Right lobe of liver (tissue), 6 donors: ENCODE measurements at regions not wholly inside any gene's neighbourhood (a gene's known extent, or its start where the extent isn't known, plus 50 kb on each side); places are given as distances from the start of the nearest gene placed in this dataset.

Experiments
- ATAC-seq, 4 donors: fragments of 200-7000 bp; cut with Tn5 transposase; one replicate each; pipeline ENCODE4 v1.9.1; 2020; ENCODE audit warnings: mild to moderate bottlenecking in 4 of 4, moderate library complexity in 4 of 4
- DNase-seq, 3 donors: peaks; one replicate each; pipeline ENCODE4 v3.0.0-alpha.2; 2020
- H3K27ac ChIP-seq, 3 donors: fragments of 200-600 bp; one replicate each; pipeline ENCODE4 v1.8.0; 2022
- H3K27me3 ChIP-seq, 2 donors: fragments of 200-600 bp; one replicate each; pipeline ENCODE4 v1.8.0; 2022
- H3K36me3 ChIP-seq, 4 donors: fragments of 200-600 bp; sonication (generic) in 1 of 4; one replicate each; pipeline versions ENCODE4 v1.5.1 to v1.8.0; 2017 to 2022; ENCODE audit warnings: control low read depth in 1 of 4
- H3K4me1 ChIP-seq, 4 donors: fragments of 200-600 bp; sonication (generic) in 1 of 4; one replicate each; pipeline versions ENCODE4 v1.5.1 to v1.8.0; 2017 to 2022; ENCODE audit warnings: control low read depth in 1 of 4
- H3K4me3 ChIP-seq, 3 donors: fragments of 200-600 bp; one replicate each; pipeline ENCODE4 v1.8.0; 2022
- H3K9me3 ChIP-seq, 4 donors: fragments of 200-600 bp; sonication (generic) in 1 of 4; one replicate each; pipeline versions ENCODE4 v1.5.1 to v1.8.0; 2017 to 2022; ENCODE audit warnings: control low read depth in 1 of 4
- POLR2A ChIP-seq: fragments of 450-650 bp; IDR thresholded peaks from one replicate; pipeline ENCODE4 v1.6.1; 2017; ENCODE audit warnings: antibody characterized with exemption, mild to moderate bottlenecking
- WGBS: methylation state at CpG from one replicate; pipeline ENCODE4 v1.1.6; 2018; ENCODE audit warnings: low coverage, low lambda C conversion rate; ENCODE audit not compliant: insufficient coverage; ENCODE audit errors: missing lambda C conversion rate; 5-methylcytosine and 5-hydroxymethylcytosine counted together
- intact Hi-C, 2 donors: fragments of 100-400 bp; cut with DNase I; formaldehyde crosslinking; loops; one replicate each; pipeline versions ENCODE4 v1.11.2 to v1.14.1; 2022
- TF ChIP-seq, protein P1 (sequence below), 4 donors: fragments of 200-600 bp in 3 of 4; fragments of 450-650 bp in 1 of 4; IDR thresholded peaks; one replicate each; pipeline versions ENCODE4 v1.5.1 to v1.8.0; 2016 to 2022; ENCODE audit warnings: antibody characterized with exemption in 4 of 4, mild to moderate bottlenecking in 2 of 4
- donor health status: DM: no; HTN: yes; CAD: no.
- donor health status: DM: no; HTN: no; CAD: no.
- donor health status: DM: no; HTN: no; CAD: no.
- donor health status: DM: no; HTN: yes; CAD: no.
- donor health status: DM: no; HTN: yes; CAD: no.

DNA sequence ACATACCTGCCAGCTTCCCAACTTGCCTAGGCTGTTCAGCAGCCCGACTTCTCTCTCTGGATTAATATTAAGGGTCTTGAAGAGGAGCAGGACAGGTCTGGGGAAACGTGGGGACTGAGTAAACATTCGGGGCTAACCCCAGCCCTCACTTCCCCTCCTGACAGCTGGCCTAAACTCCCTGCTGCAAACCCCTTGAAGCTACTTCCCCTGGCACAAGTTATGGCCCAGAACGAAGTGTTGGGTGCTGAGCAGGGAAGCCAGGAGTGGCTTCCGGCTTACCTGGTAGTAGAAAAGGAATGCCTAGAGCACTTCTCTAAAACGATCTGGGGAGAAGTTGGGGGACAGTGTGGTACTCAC, 200.0 kb downstream of the BCOR start:
- H3K36me3 ChIP-seq, result no peaks in the 10 kb centered on the region
- no peaks in the 10 kb centered on the region for H3K9me3 ChIP-seq
- no peaks in the 10 kb centered on the region for H3K27me3 ChIP-seq
- no peaks in the 10 kb centered on the region for H3K4me1 ChIP-seq
- intact Hi-C loops, result no loop called here
- H3K27ac ChIP-seq, result no peak overlapping the region
- ATAC-seq (no peak), DNase-seq (no peak)
- no peak overlapping the region for H3K4me3 ChIP-seq
- no CpG with 5 or more reads among the region's 6 CpGs for WGBS
- TF ChIP-seq POLR2A, result no peak
- TF ChIP-seq, protein P1, sequence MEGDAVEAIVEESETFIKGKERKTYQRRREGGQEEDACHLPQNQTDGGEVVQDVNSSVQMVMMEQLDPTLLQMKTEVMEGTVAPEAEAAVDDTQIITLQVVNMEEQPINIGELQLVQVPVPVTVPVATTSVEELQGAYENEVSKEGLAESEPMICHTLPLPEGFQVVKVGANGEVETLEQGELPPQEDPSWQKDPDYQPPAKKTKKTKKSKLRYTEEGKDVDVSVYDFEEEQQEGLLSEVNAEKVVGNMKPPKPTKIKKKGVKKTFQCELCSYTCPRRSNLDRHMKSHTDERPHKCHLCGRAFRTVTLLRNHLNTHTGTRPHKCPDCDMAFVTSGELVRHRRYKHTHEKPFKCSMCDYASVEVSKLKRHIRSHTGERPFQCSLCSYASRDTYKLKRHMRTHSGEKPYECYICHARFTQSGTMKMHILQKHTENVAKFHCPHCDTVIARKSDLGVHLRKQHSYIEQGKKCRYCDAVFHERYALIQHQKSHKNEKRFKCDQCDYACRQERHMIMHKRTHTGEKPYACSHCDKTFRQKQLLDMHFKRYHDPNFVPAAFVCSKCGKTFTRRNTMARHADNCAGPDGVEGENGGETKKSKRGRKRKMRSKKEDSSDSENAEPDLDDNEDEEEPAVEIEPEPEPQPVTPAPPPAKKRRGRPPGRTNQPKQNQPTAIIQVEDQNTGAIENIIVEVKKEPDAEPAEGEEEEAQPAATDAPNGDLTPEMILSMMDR (IDR thresholded peaks at IDR 0.05), result no peak

DNA sequence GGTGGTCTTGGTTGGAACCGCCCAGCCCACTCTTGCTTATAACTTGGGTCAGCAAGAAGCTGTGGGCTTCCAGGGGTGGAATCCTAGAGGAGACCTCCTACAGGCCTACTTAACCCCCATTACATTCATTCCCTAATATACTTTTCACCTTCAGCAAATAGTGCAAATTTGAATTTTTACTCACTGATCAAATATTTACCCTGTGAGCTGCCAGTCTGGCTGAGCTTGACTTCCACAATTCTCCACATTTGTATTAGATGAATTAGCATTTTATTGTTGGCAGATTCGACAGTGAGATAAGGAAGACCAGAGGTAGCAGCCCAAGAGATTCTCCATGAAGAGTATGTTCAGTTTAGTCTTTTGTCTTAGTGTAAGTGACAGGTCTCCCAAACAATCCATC, 199.6 kb downstream of the BCOR start:
- TF ChIP-seq, protein P1 (IDR thresholded peaks at IDR 0.05), result no peak
- TF ChIP-seq POLR2A, result no peak
- Histone ChIP-seq H3K4me1 (no peaks in the 10 kb centered on the region), H3K9me3 (no peaks in the 10 kb centered on the region), H3K4me3 (no peak overlapping the region), H3K27ac (no peak overlapping the region), H3K36me3 (no peaks in the 10 kb centered on the region), H3K27me3 (no peaks in the 10 kb centered on the region)
- WGBS, result 29% methylated on average over 1 of the region's 2 CpGs
- intact Hi-C loops, result no loop called here
- ATAC-seq (no peak), DNase-seq (no peak)

DNA sequence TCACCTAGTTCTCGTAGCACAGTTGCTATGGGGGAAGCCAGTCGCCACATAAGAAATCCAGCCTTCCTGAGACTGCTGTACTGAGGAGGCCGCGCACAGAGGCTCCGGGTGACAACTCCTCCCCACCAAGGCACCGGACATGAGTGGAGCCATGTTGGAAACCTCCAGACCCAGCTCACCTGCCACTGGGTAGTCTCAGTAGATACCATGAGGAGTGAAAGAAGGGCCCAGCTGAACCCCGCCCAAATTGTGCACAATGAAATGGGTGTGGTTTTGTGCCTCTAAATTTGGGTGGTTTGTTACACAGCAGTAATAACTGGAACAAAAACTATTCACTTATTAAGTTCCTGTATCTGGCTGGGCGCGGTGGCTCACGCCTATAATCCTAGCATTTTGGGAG, 198.7 kb downstream of the BCOR start:
- Histone ChIP-seq H3K4me3 (no peak overlapping the region), H3K4me1 (no peaks in the 10 kb centered on the region), H3K9me3 (no peaks in the 10 kb centered on the region), H3K36me3 (no peaks in the 10 kb centered on the region), H3K27me3 (no peaks in the 10 kb centered on the region), H3K27ac (no peak overlapping the region)
- intact Hi-C loops, result no loop called here
- WGBS, result 70% methylated on average over 7 of the region's 10 CpGs
- ATAC-seq (no peak), DNase-seq (no peak)
- TF ChIP-seq, protein P1 (IDR thresholded peaks at IDR 0.05), result no peak
- no peak for TF ChIP-seq POLR2A

DNA sequence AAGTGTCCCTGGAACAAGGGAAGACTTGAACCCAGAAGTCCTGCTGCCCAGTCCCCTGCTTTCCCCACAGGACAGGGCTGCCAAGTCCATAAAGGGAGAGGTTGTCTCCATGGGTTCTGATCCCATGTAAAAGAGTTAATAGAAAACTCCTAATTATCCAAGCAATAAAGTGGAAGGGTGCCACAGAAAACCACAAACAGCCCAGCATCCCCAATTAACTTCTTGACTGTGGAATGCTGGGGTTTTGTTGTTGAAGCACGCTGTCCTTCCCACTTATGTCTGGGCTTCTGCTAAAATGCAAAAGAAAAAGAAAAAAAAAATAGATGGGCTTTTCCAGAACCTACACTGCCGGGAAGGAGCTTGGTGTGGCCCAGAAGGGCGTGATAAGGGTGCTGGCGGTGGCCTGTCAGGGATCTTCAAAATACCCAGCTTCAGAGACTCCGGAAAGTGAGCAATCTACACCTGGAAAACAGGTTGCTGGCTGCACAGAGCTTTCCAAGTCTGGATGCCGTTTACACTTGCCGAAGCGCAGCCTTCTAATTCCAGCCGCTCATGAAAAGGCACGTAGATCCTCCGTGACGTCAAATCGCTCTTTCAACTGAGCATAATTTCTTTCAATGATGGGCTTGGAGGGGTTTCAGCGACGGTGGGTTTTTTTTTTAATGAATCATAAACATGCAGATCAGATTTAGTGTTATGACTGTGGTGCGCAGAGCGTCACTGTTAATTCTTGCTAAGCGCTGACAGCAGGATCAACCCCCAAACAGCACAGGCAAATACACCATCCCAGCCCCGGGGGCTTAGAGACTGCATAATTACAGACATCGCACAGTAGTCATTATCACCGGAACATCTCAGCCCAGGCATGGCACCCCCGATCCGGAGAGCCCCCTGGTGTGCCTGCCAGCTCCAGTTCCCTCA, 197.6 kb downstream of the BCOR start:
- Histone ChIP-seq H3K9me3 (no peaks in the 10 kb centered on the region), H3K4me3 (no peak overlapping the region), H3K27me3 (no peaks in the 10 kb centered on the region), H3K4me1 (no peaks in the 10 kb centered on the region), H3K27ac (no peak overlapping the region), H3K36me3 (no peaks in the 10 kb centered on the region)
- 55% methylated on average over 17 of the region's 23 CpGs for WGBS
- DNase-seq, result no peak
- intact Hi-C loops, result no loop called here
- no peak for ATAC-seq
- TF ChIP-seq POLR2A, result no peak
- TF ChIP-seq, protein P1 (IDR thresholded peaks at IDR 0.05), result no peak
